ENCODE measurements at regions not wholly inside any gene's neighbourhood (a gene's known extent, or its start where the extent isn't known, plus 50 kb on each side); places are given as distances from the start of the nearest gene placed in this dataset.

- DNase-seq (ENCODE audit: extremely low spot score): no peak
- Histone ChIP-seq H3K36me3 (ENCODE audit: insufficient read depth) (no peaks in the 10 kb centered on the region), H3K27ac (ENCODE audit: low read depth) (no peak overlapping the region), H3K4me1 (ENCODE audit: insufficient read depth) (no peaks in the 10 kb centered on the region), H3K4me3 (ENCODE audit: low read depth, low read length) (no peak overlapping the region)
- WGBS: 94% methylated on average over 2 of the region's 2 CpGs
These were observed 157.7 kb downstream of the PAPSS1 start for GRCh38 chr4:107562316-107562715.

DNA sequence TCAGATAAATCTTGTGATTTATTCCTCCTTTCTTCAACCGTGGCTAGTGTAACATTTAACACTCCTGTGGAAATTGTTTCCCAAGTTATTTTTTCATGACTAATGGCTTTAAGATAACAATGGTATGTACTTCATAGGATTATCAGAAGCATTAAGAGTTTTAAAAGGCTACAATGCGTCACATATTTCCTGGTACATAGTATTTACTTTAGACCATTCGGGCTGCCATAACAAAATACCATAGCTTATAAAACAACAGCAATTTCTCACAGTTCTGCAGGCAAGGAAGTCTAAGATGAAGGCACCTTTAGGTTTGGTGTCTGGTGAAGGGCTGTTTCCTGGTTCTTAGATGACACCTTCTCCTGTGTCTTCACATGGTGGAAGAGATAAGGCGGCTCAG is 158.6 kb downstream of the PAPSS1 start:
- H3K27ac ChIP-seq (ENCODE audit: low read depth): no peak overlapping the region
- H3K4me3 ChIP-seq (ENCODE audit: low read depth, low read length): no peak overlapping the region
- 70% methylated on average over 4 of the region's 4 CpGs for WGBS
- H3K4me1 ChIP-seq (ENCODE audit: insufficient read depth): no peaks in the 10 kb centered on the region
- no peak for DNase-seq (ENCODE audit: extremely low spot score)
- H3K36me3 ChIP-seq (ENCODE audit: insufficient read depth): no peaks in the 10 kb centered on the region

DNA sequence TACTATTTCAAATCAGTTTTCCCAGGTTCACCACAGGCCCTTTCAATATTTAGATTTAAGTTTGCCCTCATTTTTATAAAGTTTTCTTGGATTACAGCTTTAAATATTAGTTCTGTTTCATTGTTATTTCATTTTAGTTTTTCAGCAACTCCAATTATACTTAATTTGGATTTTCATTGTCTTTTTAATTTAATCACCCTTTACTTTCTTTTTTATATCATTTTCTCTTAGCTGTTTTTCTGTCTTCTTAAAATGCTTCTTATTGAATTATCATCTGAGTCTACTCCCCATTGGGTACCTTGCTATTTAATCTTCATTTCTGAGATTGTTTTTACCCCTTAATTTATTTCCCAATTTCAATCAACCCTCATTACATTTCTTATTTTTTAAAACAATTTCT is 160.4 kb downstream of the PAPSS1 start:
- H3K4me1 ChIP-seq (ENCODE audit: insufficient read depth): no peaks in the 10 kb centered on the region
- no peaks in the 10 kb centered on the region for H3K36me3 ChIP-seq (ENCODE audit: insufficient read depth)
- DNase-seq (ENCODE audit: extremely low spot score): no peak
- H3K27ac ChIP-seq (ENCODE audit: low read depth): no peak overlapping the region
- no peak overlapping the region for H3K4me3 ChIP-seq (ENCODE audit: low read depth, low read length)

GRCh38 chr4:107552306-107552705 is 167.7 kb downstream of the PAPSS1 start:
- 93% methylated on average over 3 of the region's 3 CpGs for WGBS
- Histone ChIP-seq H3K4me1 (ENCODE audit: insufficient read depth) (no peaks in the 10 kb centered on the region), H3K36me3 (ENCODE audit: insufficient read depth) (no peaks in the 10 kb centered on the region), H3K27ac (ENCODE audit: low read depth) (no peak overlapping the region), H3K4me3 (ENCODE audit: low read depth, low read length) (no peak overlapping the region)
- no peak for DNase-seq (ENCODE audit: extremely low spot score)

DNA sequence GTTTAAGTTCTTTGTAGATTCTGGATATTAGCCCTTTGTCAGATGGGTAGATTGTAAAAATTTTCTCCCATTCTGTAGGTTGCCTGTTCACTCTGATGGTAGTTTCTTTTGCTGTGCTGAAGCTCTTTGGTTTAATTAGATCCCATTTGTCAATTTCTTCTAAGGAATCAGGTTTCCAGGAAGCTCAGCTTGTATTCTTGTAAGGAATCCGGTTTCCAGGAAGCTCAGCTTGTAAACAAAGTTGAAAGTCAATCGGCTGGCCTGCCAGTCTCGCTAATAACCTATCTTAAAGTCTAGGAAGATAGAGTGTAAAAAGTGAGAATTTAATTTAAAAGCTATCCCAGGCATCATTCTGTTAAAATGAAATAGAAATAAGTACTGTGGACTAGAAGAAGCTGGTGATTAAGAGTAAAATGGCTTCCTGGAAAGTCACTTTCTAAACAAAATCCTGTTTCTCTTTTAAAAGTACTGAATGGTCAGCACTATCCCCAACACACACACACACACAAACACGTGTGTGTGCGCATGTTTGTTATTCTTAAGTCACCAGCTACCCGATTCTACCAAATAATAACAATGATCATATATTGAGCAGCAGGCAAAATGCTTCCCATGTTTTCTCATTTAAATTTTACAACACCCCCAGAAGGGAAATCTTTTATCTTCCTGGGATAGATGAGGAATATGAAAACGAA is 171.7 kb downstream of the PAPSS1 start:
- H3K36me3 ChIP-seq (ENCODE audit: insufficient read depth): no peaks in the 10 kb centered on the region
- no peaks in the 10 kb centered on the region for H3K4me1 ChIP-seq (ENCODE audit: insufficient read depth)
- no peak for DNase-seq (ENCODE audit: extremely low spot score)
- no peak overlapping the region for H3K4me3 ChIP-seq (ENCODE audit: low read depth, low read length)
- no peak overlapping the region for H3K27ac ChIP-seq (ENCODE audit: low read depth)
- 40% methylated on average over 7 of the region's 7 CpGs for WGBS

DNA sequence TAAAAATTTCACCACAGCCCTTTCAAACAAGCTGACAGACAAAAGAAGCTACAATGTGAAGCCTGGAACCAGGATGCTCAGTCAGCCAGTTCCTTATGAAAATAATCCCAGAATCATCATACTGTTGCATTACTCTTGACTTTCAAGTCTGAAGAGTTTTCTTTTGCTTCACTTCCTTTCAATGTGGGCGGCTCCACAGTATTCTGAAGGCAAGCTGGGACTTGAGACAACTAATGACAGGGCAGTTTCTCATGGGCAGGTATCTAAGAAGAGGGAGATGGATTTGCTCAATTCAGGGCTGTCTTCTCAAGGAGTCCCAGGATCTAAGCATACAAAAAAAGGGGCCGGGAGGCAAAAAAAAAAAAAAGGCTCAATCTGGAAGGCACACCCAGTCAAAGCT is 173.4 kb downstream of the PAPSS1 start:
- no peak overlapping the region for H3K27ac ChIP-seq (ENCODE audit: low read depth)
- no peak for DNase-seq (ENCODE audit: extremely low spot score)
- no peaks in the 10 kb centered on the region for H3K36me3 ChIP-seq (ENCODE audit: insufficient read depth)
- 83% methylated on average over 2 of the region's 2 CpGs for WGBS
- no peaks in the 10 kb centered on the region for H3K4me1 ChIP-seq (ENCODE audit: insufficient read depth)
- H3K4me3 ChIP-seq (ENCODE audit: low read depth, low read length): no peak overlapping the region

- 82% methylated on average over 2 of the region's 2 CpGs for WGBS
- no peak overlapping the region for H3K27ac ChIP-seq (ENCODE audit: low read depth)
- H3K36me3 ChIP-seq (ENCODE audit: insufficient read depth): no peaks in the 10 kb centered on the region
- DNase-seq (ENCODE audit: extremely low spot score): no peak
- H3K4me3 ChIP-seq (ENCODE audit: low read depth, low read length): no peak overlapping the region
- H3K4me1 ChIP-seq (ENCODE audit: insufficient read depth): no peaks in the 10 kb centered on the region
These were observed 178.5 kb downstream of the PAPSS1 start for GRCh38 chr4:107541511-107541910.

DNA sequence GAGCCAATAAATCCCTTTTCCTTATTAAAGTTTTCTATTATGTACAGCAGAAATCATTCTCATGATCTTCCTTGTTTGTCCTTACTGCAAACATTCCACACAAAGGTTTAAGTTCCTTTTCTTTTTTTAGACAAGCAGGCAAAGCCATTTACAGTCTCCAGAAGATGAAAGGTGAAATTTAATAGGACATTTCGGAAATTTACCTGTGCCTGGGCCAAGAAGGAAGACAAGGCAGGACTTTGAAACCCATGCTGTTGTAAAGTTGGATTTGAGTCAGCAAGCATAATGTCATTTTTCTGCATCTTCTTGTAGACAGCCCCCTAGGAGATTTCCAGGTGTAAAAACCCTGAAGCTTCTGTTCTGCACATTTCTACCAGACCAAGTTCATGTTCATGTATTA is 188.1 kb downstream of the PAPSS1 start:
- H3K36me3 ChIP-seq (ENCODE audit: insufficient read depth): no peaks in the 10 kb centered on the region
- no peak overlapping the region for H3K4me3 ChIP-seq (ENCODE audit: low read depth, low read length)
- H3K4me1 ChIP-seq (ENCODE audit: insufficient read depth): no peaks in the 10 kb centered on the region
- WGBS: 61% methylated on average over 1 of the region's 1 CpG
- H3K27ac ChIP-seq (ENCODE audit: low read depth): no peak overlapping the region
- no peak for DNase-seq (ENCODE audit: extremely low spot score)

DNA sequence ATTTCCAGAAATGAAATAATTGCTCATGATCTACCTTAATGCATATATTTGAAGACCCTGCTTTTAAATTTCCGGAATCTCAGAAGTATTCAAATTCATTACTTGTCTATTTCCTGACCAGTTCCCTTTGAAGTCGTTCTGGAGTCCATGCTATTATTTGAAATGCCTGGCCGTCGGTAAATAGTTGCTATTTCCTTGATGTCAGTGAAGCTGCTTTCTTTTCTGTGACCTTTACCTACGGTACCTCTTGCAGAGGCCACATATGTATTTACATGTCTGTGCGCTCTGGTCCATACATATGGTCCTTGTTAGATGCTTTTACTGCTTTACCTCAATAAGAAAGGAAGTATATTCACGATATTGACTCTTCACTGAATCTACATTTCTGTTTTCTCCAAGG is 199.7 kb downstream of the PAPSS1 start:
- H3K27ac ChIP-seq (ENCODE audit: low read depth): no peak overlapping the region
- no peak overlapping the region for H3K4me3 ChIP-seq (ENCODE audit: low read depth, low read length)
- WGBS: 76% methylated on average over 7 of the region's 7 CpGs
- DNase-seq (ENCODE audit: extremely low spot score): no peak
- H3K36me3 ChIP-seq (ENCODE audit: insufficient read depth): no peaks in the 10 kb centered on the region
- no peaks in the 10 kb centered on the region for H3K4me1 ChIP-seq (ENCODE audit: insufficient read depth)

GRCh38 chr4:107519053-107519452 is 201.0 kb downstream of the PAPSS1 start:
- DNase-seq (ENCODE audit: extremely low spot score): peak; percentile 13
- H3K4me3 ChIP-seq (ENCODE audit: low read depth, low read length): no peak overlapping the region
- WGBS: 15% methylated on average over 1 of the region's 1 CpG
- H3K36me3 ChIP-seq (ENCODE audit: insufficient read depth): no peaks in the 10 kb centered on the region
- H3K27ac ChIP-seq (ENCODE audit: low read depth): no peak overlapping the region
- H3K4me1 ChIP-seq (ENCODE audit: insufficient read depth): no peaks in the 10 kb centered on the region

- H3K36me3 ChIP-seq (ENCODE audit: insufficient read depth): no peaks in the 10 kb centered on the region
- H3K4me3 ChIP-seq (ENCODE audit: low read depth, low read length): no peak overlapping the region
- H3K4me1 ChIP-seq (ENCODE audit: insufficient read depth): no peaks in the 10 kb centered on the region
- WGBS: 67% methylated on average over 1 of the region's 1 CpG
- no peak overlapping the region for H3K27ac ChIP-seq (ENCODE audit: low read depth)
- DNase-seq (ENCODE audit: extremely low spot score): no peak
These were observed 202.0 kb downstream of the PAPSS1 start for GRCh38 chr4:107518076-107518475.

DNA sequence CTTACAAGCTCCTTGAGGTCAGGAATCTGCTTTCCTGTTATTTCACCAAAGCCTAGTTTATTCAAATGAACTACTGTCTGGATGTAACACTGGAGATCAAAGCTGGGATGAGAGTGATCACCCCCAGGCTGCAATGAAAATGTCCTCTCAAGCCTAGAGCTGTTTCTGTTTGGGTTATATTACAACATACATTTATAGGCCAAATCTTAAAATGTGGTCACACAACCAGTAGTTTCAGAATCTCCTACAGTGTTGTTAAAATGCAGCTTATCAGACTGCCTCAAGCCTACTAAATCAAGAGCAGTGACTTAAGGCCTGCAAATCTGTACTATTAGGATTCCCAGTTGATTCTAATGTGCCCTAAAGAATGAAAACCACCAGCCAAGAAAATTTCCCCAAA is 207.5 kb downstream of the PAPSS1 start:
- no peak for DNase-seq (ENCODE audit: extremely low spot score)
- no peaks in the 10 kb centered on the region for H3K36me3 ChIP-seq (ENCODE audit: insufficient read depth)
- no peaks in the 10 kb centered on the region for H3K4me1 ChIP-seq (ENCODE audit: insufficient read depth)
- no peak overlapping the region for H3K27ac ChIP-seq (ENCODE audit: low read depth)
- H3K4me3 ChIP-seq (ENCODE audit: low read depth, low read length): no peak overlapping the region

- no peak for DNase-seq (ENCODE audit: extremely low spot score)
- no peak overlapping the region for H3K4me3 ChIP-seq (ENCODE audit: low read depth, low read length)
- H3K36me3 ChIP-seq (ENCODE audit: insufficient read depth): no peaks in the 10 kb centered on the region
- H3K27ac ChIP-seq (ENCODE audit: low read depth): no peak overlapping the region
- H3K4me1 ChIP-seq (ENCODE audit: insufficient read depth): no peaks in the 10 kb centered on the region
These were observed 210.4 kb downstream of the PAPSS1 start for GRCh38 chr4:107509615-107510014.

- no peaks in the 10 kb centered on the region for H3K36me3 ChIP-seq (ENCODE audit: insufficient read depth)
- no peaks in the 10 kb centered on the region for H3K4me1 ChIP-seq (ENCODE audit: insufficient read depth)
- DNase-seq (ENCODE audit: extremely low spot score): no peak
- H3K27ac ChIP-seq (ENCODE audit: low read depth): no peak overlapping the region
- H3K4me3 ChIP-seq (ENCODE audit: low read depth, low read length): no peak overlapping the region
- 77% methylated on average over 3 of the region's 3 CpGs for WGBS
These were observed 219.5 kb downstream of the PAPSS1 start for GRCh38 chr4:107500551-107500950.

DNA sequence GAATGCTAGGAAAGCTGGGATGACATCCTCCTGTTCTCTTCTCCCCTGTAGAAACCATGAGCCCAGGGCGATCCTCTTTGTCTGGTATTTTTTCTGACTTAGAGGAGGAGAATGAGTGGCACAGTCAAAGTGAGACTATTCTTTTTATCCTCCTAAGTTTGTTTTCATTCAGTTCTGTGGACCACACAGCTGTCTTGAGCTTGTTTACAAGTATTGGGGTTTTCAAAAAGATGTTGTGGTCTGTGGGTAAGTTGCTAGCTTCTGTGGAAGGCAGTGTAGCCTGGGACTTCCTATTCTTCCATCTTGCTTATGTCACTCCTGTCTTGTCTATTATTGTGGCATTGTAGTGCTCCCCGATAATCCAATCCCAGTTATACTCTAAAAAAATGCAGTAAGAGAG is 223.0 kb downstream of the PAPSS1 start:
- no peak for DNase-seq (ENCODE audit: extremely low spot score)
- Histone ChIP-seq H3K36me3 (ENCODE audit: insufficient read depth) (no peaks in the 10 kb centered on the region), H3K4me3 (ENCODE audit: low read depth, low read length) (no peak overlapping the region), H3K4me1 (ENCODE audit: insufficient read depth) (no peaks in the 10 kb centered on the region), H3K27ac (ENCODE audit: low read depth) (no peak overlapping the region)
- WGBS: 92% methylated on average over 2 of the region's 2 CpGs

Data from urinary bladder (tissue), 3 donors.